K562 (cell line): ENCODE measurements at regions not wholly inside any gene's neighbourhood (a gene's known extent, or its start where the extent isn't known, plus 50 kb on each side); places are given as distances from the start of the nearest gene placed in this dataset.

Experiments
- ATAC-seq: fragments of 200-7000 bp; cut with Tn5 transposase; 3 replicates; pipeline ENCODE4 v1.9.1; 2020; ENCODE audit warnings: moderate library complexity
- BruUV-seq: library from RNA; stranded (reverse); fragments of 400-500 nt; replicated peaks from 2 replicates; lab custom pipeline; 2021; lab: Mats Ljungman, UMichigan
- CTCF ChIA-PET: fragments of 300-600 bp; formaldehyde crosslinking; extraction: SDS; loops from one replicate; lab custom pipeline; 2021; ENCODE audit warnings: low intra/inter-chr PET ratio; lab: Yijun Ruan, JAX
- POLR2A ChIA-PET: fragments of 300-600, 350-650 bp; sonication (Branson Sonifier 250); formaldehyde crosslinking; extraction: SDS; loops from one replicate; lab custom pipeline; 2021; ENCODE audit warnings: antibody characterized with exemption, inconsistent platforms; lab: Yijun Ruan, JAX
- DNase-seq, 4 experiments: peaks; one replicate each; pipeline versions ENCODE4 v3.0.0 to v3.0.0-alpha.2; 2011 to 2018; ENCODE audit warnings: low spot score in 3 of 4, mixed read lengths in 3 of 4; ENCODE audit errors: extremely low read depth in 1 of 4
- FAIRE-seq: peaks from 2 replicates; lab custom pipeline; 2011; peaks lifted over from hg19 to GRCh38; lab: Jason Lieb, UNC
- H2AFZ ChIP-seq: 2 replicates; pipeline ENCODE4 v1.6.0; 2011; ENCODE audit warnings: low read depth, low read length, control low read depth, inconsistent platforms
- H3K27ac ChIP-seq: fragments of 200-600 bp; 3 replicates; pipeline ENCODE4 v1.8.0; 2011; ENCODE audit warnings: low read depth, mild to moderate bottlenecking, control low read depth, inconsistent platforms, low read length, moderate library complexity, mixed read lengths; ENCODE audit errors: extremely low read depth
- H3K27me3 ChIP-seq, 2 experiments: fragments of 300-600 bp in 1 of 2; 2 replicates in 1 of 2; 3 replicates in 1 of 2; pipeline versions ENCODE4 v1.6.0 to v1.8.0; 2011; ENCODE audit warnings: inconsistent platforms in 2 of 2, low read length in 2 of 2, mild to moderate bottlenecking in 1 of 2, mixed read lengths in 1 of 2, moderate library complexity in 1 of 2; ENCODE audit not compliant: control insufficient read depth in 2 of 2, insufficient read depth in 2 of 2
- H3K36me3 ChIP-seq: fragments of 300-600 bp; 3 replicates; pipeline ENCODE4 v1.8.0; 2011; ENCODE audit warnings: mild to moderate bottlenecking, low read length, inconsistent platforms; ENCODE audit not compliant: control insufficient read depth, insufficient read depth
- H3K4me1 ChIP-seq, 2 experiments: fragments of 200-600 bp in 1 of 2; replicated peaks in 1 of 2; 2 replicates in 1 of 2; 3 replicates in 1 of 2; pipeline versions ENCODE4 v1.5.1 to v1.8.0; 2011; ENCODE audit warnings: inconsistent platforms in 2 of 2, low read length in 2 of 2, mild to moderate bottlenecking in 1 of 2, mixed read lengths in 1 of 2, moderate library complexity in 1 of 2; ENCODE audit not compliant: control insufficient read depth in 2 of 2, insufficient read depth in 2 of 2
- H3K4me2 ChIP-seq: 2 replicates; pipeline ENCODE4 v1.6.1; 2011; ENCODE audit warnings: low read length, control low read depth, inconsistent platforms, mixed read lengths; ENCODE audit not compliant: insufficient read depth
- H3K4me3 ChIP-seq: fragments of 200-600 bp; sonication (generic), shearing (Covaris generic); 2 replicates; pipeline ENCODE4 v1.5.1; 2016; ENCODE audit warnings: control low read depth, inconsistent platforms
- H3K79me2 ChIP-seq: fragments of 200-600 bp; 3 replicates; pipeline ENCODE4 v1.8.0; 2011; ENCODE audit warnings: low read length, inconsistent platforms; ENCODE audit not compliant: control insufficient read depth, insufficient read depth
- H3K9ac ChIP-seq, 2 experiments: 2 replicates each; pipeline versions ENCODE4 v1.6.0 to v1.6.1; 2011; ENCODE audit warnings: low read depth in 2 of 2, low read length in 2 of 2, control low read depth in 1 of 2, inconsistent platforms in 1 of 2, mild to moderate bottlenecking in 1 of 2, mixed read lengths in 1 of 2; ENCODE audit not compliant: insufficient read depth in 1 of 2
- H3K9me1 ChIP-seq: one replicate; pipeline ENCODE4 v1.6.0; 2011; ENCODE audit warnings: inconsistent platforms, mild to moderate bottlenecking, low read length, moderate library complexity; ENCODE audit not compliant: control insufficient read depth, insufficient read depth
- H3K9me3 ChIP-seq: replicated peaks from 2 replicates; pipeline ENCODE4 v1.5.1; 2011; ENCODE audit warnings: low read depth, low read length, inconsistent platforms; ENCODE audit not compliant: control insufficient read depth, insufficient read depth
- H4K20me1 ChIP-seq: replicated peaks from 2 replicates; pipeline ENCODE4 v1.6.1; 2011; ENCODE audit warnings: low read length, inconsistent platforms, mixed read lengths; ENCODE audit not compliant: control insufficient read depth, insufficient read depth
- DACH1 ChIP-seq: fragments of 450-650 bp; IDR thresholded peaks from 2 replicates; pipeline ENCODE4 v1.6.1; 2018; ENCODE audit not compliant: partially characterized antibody
- ELK3 ChIP-seq: fragments of 450-650 bp; formaldehyde crosslinking; IDR thresholded peaks from 2 replicates; pipeline ENCODE4 v1.4.0; 2020; ENCODE audit warnings: mild to moderate bottlenecking
- MAZ ChIP-seq, 2 experiments: fragments of 450-650 bp in 1 of 2; sonication (generic) in 1 of 2; formaldehyde crosslinking; IDR thresholded peaks in 1 of 2; conservative IDR thresholded peaks in 1 of 2; 2 replicates each; pipeline versions ENCODE4 v1.4.0 to v1.5.0; 2020; ENCODE audit warnings: mild to moderate bottlenecking in 1 of 2, missing genetic modification reagents in 1 of 2
- NFRKB ChIP-seq: fragments of 450-650 bp; IDR thresholded peaks from 2 replicates; pipeline ENCODE4 v1.6.1; 2016; ENCODE audit warnings: low read depth
- PHB ChIP-seq: fragments of 250-450 bp; sonication (Bioruptor Pico); IDR thresholded peaks from 2 replicates; pipeline ENCODE4 v1.5.0; 2021
- RBM39 ChIP-seq: fragments of 200-400 bp; formaldehyde crosslinking; optimal IDR thresholded peaks from 2 replicates; pipeline ENCODE3; 2018; ENCODE audit warnings: low read depth, low read length
- SETDB1 ChIP-seq: IDR thresholded peaks from one replicate; pipeline ENCODE4 v1.6.1; 2012; ENCODE audit warnings: low read length, control low read depth, inconsistent platforms
- SIN3B ChIP-seq: fragments of 450-650 bp; IDR thresholded peaks from 2 replicates; pipeline ENCODE4 v1.6.1; 2017; ENCODE audit warnings: low read depth, mild to moderate bottlenecking, moderate library complexity
- SMARCE1 ChIP-seq: fragments of 450-650 bp; IDR thresholded peaks from 2 replicates; pipeline ENCODE4 v1.7.1; 2016; ENCODE audit warnings: mild to moderate bottlenecking
- SREBF1 ChIP-seq: fragments of 150-350 bp; IDR thresholded peaks from 2 replicates; pipeline ENCODE4 v1.6.1; 2014; ENCODE audit warnings: antibody characterized with exemption, low read depth, low read length, borderline replicate concordance
- ZKSCAN3 ChIP-seq: fragments of 250-450 bp; sonication (Bioruptor Pico); IDR thresholded peaks from 2 replicates; pipeline ENCODE4 v1.4.0; 2020
- ZNF121 ChIP-seq: sonication (generic); formaldehyde crosslinking; conservative IDR thresholded peaks from 2 replicates; pipeline ENCODE4 v1.8.0; 2022; ENCODE audit warnings: missing genetic modification reagents
- ZNF655 ChIP-seq: fragments of 250-450 bp; sonication (Bioruptor Pico); IDR thresholded peaks from 2 replicates; pipeline ENCODE4 v1.5.0; 2021
- ZNF668 ChIP-seq: fragments of 250-450 bp; sonication (Bioruptor Pico); IDR thresholded peaks from 2 replicates; pipeline ENCODE4 v1.8.0; 2022; ENCODE audit warnings: mild to moderate bottlenecking, inconsistent platforms
- WGBS: fragments of 100-300 bp; shearing (Covaris generic); methylation state at CpG from one replicate; pipeline ENCODE4 v1.1.6; 2016; ENCODE audit warnings: low coverage, mixed read lengths; ENCODE audit not compliant: insufficient coverage; ENCODE audit errors: missing lambda C conversion rate; 5-methylcytosine and 5-hydroxymethylcytosine counted together
- in situ Hi-C: fragments of 300-500 bp; cut with MboI; formaldehyde crosslinking; loops from 4 replicates; pipeline ENCODE4 v1.15.0; 2018; ENCODE audit warnings: inconsistent platforms, mixed read lengths
- intact Hi-C: fragments of 100-400 bp; cut with micrococcal nuclease; formaldehyde crosslinking; loops from 2 replicates; pipeline ENCODE4 v1.14.2; 2022
- TF ChIP-seq, protein P1 (sequence below): sonication (generic); formaldehyde crosslinking; IDR thresholded peaks from 2 replicates; pipeline ENCODE4 v1.8.1; 2023; ENCODE audit warnings: mild to moderate bottlenecking, missing genetic modification reagents

DNA sequence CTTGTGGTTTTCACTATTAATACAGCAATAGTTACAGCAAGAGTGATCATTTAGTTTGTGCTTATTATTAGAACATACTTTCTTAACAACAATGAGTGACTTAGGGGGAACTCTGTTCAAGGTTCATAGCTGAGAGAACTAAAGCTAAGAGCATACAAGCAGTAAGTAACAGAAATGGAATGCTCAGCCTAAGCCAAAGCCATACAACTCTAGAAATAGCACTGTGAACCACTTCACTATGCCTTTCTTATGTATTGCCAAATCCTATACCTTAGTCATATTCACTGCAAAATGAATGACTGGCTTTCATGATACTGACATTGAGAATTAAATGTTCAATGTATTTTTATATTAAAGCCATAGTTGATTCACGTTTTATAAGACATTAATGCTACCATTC lies 599.7 kb upstream of the SLITRK1 start (continued):
- no peak for TF ChIP-seq ZNF668 (CRISPR knock-in tag)
- TF ChIP-seq, all 486 proteins: peak for 0

DNA sequence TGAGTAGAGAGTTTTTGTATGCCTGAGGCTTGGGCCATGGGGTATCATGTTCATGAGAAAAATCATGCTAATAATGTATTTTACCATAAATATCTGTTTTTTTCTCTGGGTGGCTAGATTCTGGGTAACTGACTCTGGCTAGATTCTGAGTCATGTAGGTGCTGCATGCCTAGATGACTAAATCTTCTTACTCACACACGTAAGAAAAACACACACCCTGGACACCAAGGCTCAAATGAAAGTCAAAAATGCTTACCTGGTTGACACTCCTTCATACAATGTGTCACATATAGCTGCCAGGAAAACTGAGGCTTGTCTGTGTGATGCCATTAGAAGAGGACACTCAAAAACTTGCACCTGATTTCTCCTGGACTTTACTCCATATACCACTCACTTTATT lies 597.4 kb upstream of the SLITRK1 start:
- 8% methylated on average over 1 of the region's 1 CpG for WGBS

More for the DNA sequence above, 597.4 kb upstream of the SLITRK1 start:
- H3K27me3 ChIP-seq: no peaks in the 10 kb centered on the region
- H3K27ac ChIP-seq: no peak overlapping the region
- no peak overlapping the region for H3K9ac ChIP-seq
- CTCF ChIA-PET: no interaction called here
- H3K9me1 ChIP-seq: no peaks in the 10 kb centered on the region
- no peak for TF ChIP-seq ZNF121 (CRISPR knock-in tag)
- no peak for TF ChIP-seq DACH1
- TF ChIP-seq SREBF1: no peak
- TF ChIP-seq MAZ (CRISPR knock-in tag; conservative IDR thresholded peaks at IDR 0.05 in 1 of 2, IDR thresholded peaks at IDR 0.05 in 1 of 2): no peak
- TF ChIP-seq SMARCE1: no peak
- TF ChIP-seq PHB (CRISPR knock-in tag): no peak
- TF ChIP-seq, protein P1, sequence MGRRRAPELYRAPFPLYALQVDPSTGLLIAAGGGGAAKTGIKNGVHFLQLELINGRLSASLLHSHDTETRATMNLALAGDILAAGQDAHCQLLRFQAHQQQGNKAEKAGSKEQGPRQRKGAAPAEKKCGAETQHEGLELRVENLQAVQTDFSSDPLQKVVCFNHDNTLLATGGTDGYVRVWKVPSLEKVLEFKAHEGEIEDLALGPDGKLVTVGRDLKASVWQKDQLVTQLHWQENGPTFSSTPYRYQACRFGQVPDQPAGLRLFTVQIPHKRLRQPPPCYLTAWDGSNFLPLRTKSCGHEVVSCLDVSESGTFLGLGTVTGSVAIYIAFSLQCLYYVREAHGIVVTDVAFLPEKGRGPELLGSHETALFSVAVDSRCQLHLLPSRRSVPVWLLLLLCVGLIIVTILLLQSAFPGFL: no peak
- no peak for TF ChIP-seq NFRKB
- TF ChIP-seq ZKSCAN3 (CRISPR knock-in tag): no peak
- TF ChIP-seq ZNF655 (CRISPR knock-in tag): no peak
- TF ChIP-seq RBM39: no peak
- no peak for TF ChIP-seq SETDB1
- no peak for TF ChIP-seq SIN3B
- no peak for TF ChIP-seq ELK3 (CRISPR knock-in tag)
- intact Hi-C loops (no loop called here), in situ Hi-C loops (no loop called here)
- no peaks in the 10 kb centered on the region for H3K4me1 ChIP-seq
- FAIRE-seq (no peak), DNase-seq (no peak), ATAC-seq (no peak)
- no peaks in the 10 kb centered on the region for H3K9me3 ChIP-seq
- H2AFZ ChIP-seq: no peak overlapping the region
- H3K4me2 ChIP-seq: no peak overlapping the region
- POLR2A ChIA-PET: no interaction called here
- H3K79me2 ChIP-seq: no peaks in the 10 kb centered on the region
- H4K20me1 ChIP-seq: no peaks in the 10 kb centered on the region
- H3K4me3 ChIP-seq: no peak overlapping the region
- no TSS peak for BruUV-seq
- no peaks in the 10 kb centered on the region for H3K36me3 ChIP-seq
